ENCODE measurements at regions not wholly inside any gene's neighbourhood (a gene's known extent, or its start where the extent isn't known, plus 50 kb on each side); places are given as distances from the start of the nearest gene placed in this dataset.

- TF ChIP-seq CTCF (IDR thresholded peaks at IDR 0.05; ENCODE audit: control extremely low read depth, extremely low read depth, low read depth, missing control alignments) = no peak
- DNase-seq (ENCODE audit: extremely low spot score) = no peak
- ChIA-PET POLR2A (no interaction called here), CTCF (no interaction called here)
These were observed 600.8 kb downstream of the DIAPH3 start for GRCh38 chr13:59562924-59563323.

- CTCF ChIA-PET = interaction anchor here (1.4 kb wide), 1 partner anchor 8 kb away, joined by 3 read pairs; no protein-coding TSS in a partner anchor
- DNase-seq (ENCODE audit: extremely low spot score) = no peak
- POLR2A ChIA-PET = no interaction called here
These were observed 597.2 kb downstream of the DIAPH3 start for GRCh38 chr13:59566561-59566960.

GRCh38 chr13:59568306-59568705 lies 595.4 kb downstream of the DIAPH3 start:
- no peak for TF ChIP-seq CTCF (IDR thresholded peaks at IDR 0.05; ENCODE audit: control extremely low read depth, extremely low read depth, low read depth, missing control alignments)
- POLR2A ChIA-PET = no interaction called here
- no peak for DNase-seq (ENCODE audit: extremely low spot score)
- CTCF ChIA-PET = interaction anchor here (1.6 kb wide), 1 partner anchor 19 kb away, joined by 3 read pairs; no protein-coding TSS in a partner anchor

More at GRCh38 chr13:59566561-59566960, 597.2 kb downstream of the DIAPH3 start:
- no peak for TF ChIP-seq CTCF (IDR thresholded peaks at IDR 0.05; ENCODE audit: control extremely low read depth, extremely low read depth, low read depth, missing control alignments)

- DNase-seq (ENCODE audit: extremely low spot score) = no peak
- ChIA-PET POLR2A (no interaction called here), CTCF (no interaction called here)
- TF ChIP-seq CTCF (IDR thresholded peaks at IDR 0.05; ENCODE audit: control extremely low read depth, extremely low read depth, low read depth, missing control alignments) = no peak
These were observed 593.5 kb downstream of the DIAPH3 start for GRCh38 chr13:59570204-59570603.

GRCh38 chr13:59584101-59584500 lies 579.6 kb downstream of the DIAPH3 start:
- ChIA-PET CTCF (interaction anchor here (2.4 kb wide), 1 partner anchor 12 kb away, joined by 10 read pairs; no protein-coding TSS in a partner anchor), POLR2A (no interaction called here)
- no peak for DNase-seq (ENCODE audit: extremely low spot score)
- TF ChIP-seq CTCF (IDR thresholded peaks at IDR 0.05; ENCODE audit: control extremely low read depth, extremely low read depth, low read depth, missing control alignments) = no peak

GRCh38 chr13:59584761-59585670 lies 578.7 kb downstream of the DIAPH3 start:
- ChIA-PET POLR2A (no interaction called here), CTCF (interaction anchor here (1.1 kb wide), 1 partner anchor 35 kb away, joined by 3 read pairs; no protein-coding TSS in a partner anchor)
- DNase-seq (ENCODE audit: extremely low spot score) = no peak
- TF ChIP-seq CTCF (IDR thresholded peaks at IDR 0.05; ENCODE audit: control extremely low read depth, extremely low read depth, low read depth, missing control alignments) = no peak
